Activated naive CD8-positive, alpha-beta T cell treated with anti-CD3 and anti-CD28 coated beads, Interleukin-2, amount 50 U/mL, for 24 hours (primary cell): ENCODE measurements at regions not wholly inside any gene's neighbourhood (a gene's known extent, or its start where the extent isn't known, plus 50 kb on each side); places are given as distances from the start of the nearest gene placed in this dataset.

ENCODE experiments used
- ATAC-seq: fragments of 150-1000 bp; cut with Tn5 transposase; one replicate; pipeline ENCODE4 v1.10.0; 2021
- DNase-seq: peaks from one replicate; pipeline ENCODE4 v3.0.0; 2021
- H3K27ac Mint-ChIP-seq: one replicate; pipeline ENCODE4 v1.8.0; 2021; ENCODE audit warnings: mild to moderate bottlenecking, mixed read lengths
- H3K27me3 Mint-ChIP-seq: one replicate; pipeline ENCODE4 v1.8.0; 2021; ENCODE audit warnings: mixed read lengths
- H3K36me3 Mint-ChIP-seq: one replicate; pipeline ENCODE4 v1.8.0; 2021; ENCODE audit warnings: low read depth, mixed read lengths
- H3K4me1 Mint-ChIP-seq: one replicate; pipeline ENCODE4 v1.8.0; 2021; ENCODE audit warnings: mixed read lengths
- H3K4me3 Mint-ChIP-seq: one replicate; pipeline ENCODE4 v1.8.0; 2021; ENCODE audit warnings: mild to moderate bottlenecking, moderate library complexity, mixed read lengths
- H3K9me3 Mint-ChIP-seq: one replicate; pipeline ENCODE4 v1.8.0; 2021; ENCODE audit warnings: mixed read lengths

DNA sequence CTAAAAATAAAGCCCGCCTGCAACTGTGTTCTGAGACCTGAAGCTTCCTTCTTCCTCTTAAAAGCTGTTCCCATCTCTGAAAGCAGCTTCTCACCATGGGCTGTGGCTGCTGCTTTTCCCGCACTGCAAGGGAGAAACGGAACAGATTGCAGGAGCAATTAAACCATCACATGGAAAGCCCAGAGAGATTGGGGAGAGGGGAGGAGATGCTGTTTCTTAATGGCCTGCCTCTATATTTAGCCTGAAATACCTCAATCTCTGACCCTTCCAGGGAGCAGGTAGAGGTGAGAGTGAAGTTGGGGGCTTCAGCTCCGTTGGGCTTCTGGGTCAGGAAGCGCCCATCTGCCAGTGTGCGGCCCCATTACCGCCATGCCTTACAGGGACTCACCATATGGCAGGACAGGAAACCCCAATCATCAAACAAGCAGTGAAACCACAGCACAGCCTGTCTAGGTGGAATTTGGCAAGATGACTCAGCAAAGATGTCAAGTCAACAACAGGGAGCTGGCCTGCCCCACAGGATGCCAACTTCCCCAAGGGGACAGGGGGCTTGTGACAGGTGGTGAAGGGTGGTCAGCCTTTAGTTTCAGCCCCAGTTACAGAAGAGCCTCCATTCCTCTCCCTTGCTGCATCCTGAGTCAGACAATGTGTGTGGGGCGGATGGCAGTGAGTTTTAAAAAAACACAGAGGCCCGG lies 286.6 kb upstream of the CCL2 start:
- Mint-ChIP-seq H3K4me1 (peaks cover 27% of the 10 kb centered on the region), H3K4me3 (no peak overlapping the region), H3K36me3 (no peaks in the 10 kb centered on the region), H3K9me3 (no peaks in the 10 kb centered on the region), H3K27ac (peak overlapping the region; percentile 69), H3K27me3 (peaks cover 4% of the 10 kb centered on the region)
- ATAC-seq = peak; percentile 71
- DNase-seq = peak; percentile 5

- Mint-ChIP-seq H3K27ac (no peak overlapping the region), H3K36me3 (no peaks in the 10 kb centered on the region), H3K9me3 (no peaks in the 10 kb centered on the region), H3K4me3 (no peak overlapping the region), H3K27me3 (peaks cover 9% of the 10 kb centered on the region), H3K4me1 (peaks cover 19% of the 10 kb centered on the region)
- DNase-seq = no peak
- no peak for ATAC-seq
Observed at GRCh38 chr17:33970279-33970678, 284.8 kb upstream of the CCL2 start.

- H3K9me3 Mint-ChIP-seq = no peaks in the 10 kb centered on the region
- peaks cover 17% of the 10 kb centered on the region for H3K27me3 Mint-ChIP-seq
- DNase-seq = no peak
- H3K27ac Mint-ChIP-seq = no peak overlapping the region
- ATAC-seq = no peak
- H3K4me3 Mint-ChIP-seq = no peak overlapping the region
- H3K4me1 Mint-ChIP-seq = peaks cover 16% of the 10 kb centered on the region
- H3K36me3 Mint-ChIP-seq = no peaks in the 10 kb centered on the region
Observed at GRCh38 chr17:33972763-33973162, 282.3 kb upstream of the CCL2 start.

GRCh38 chr17:33973491-33973890 lies 281.6 kb upstream of the CCL2 start:
- Mint-ChIP-seq H3K27ac (no peak overlapping the region), H3K36me3 (no peaks in the 10 kb centered on the region), H3K27me3 (peaks cover 17% of the 10 kb centered on the region), H3K4me1 (peaks cover 8% of the 10 kb centered on the region), H3K9me3 (no peaks in the 10 kb centered on the region), H3K4me3 (no peak overlapping the region)
- DNase-seq (no peak), ATAC-seq (no peak)

DNA sequence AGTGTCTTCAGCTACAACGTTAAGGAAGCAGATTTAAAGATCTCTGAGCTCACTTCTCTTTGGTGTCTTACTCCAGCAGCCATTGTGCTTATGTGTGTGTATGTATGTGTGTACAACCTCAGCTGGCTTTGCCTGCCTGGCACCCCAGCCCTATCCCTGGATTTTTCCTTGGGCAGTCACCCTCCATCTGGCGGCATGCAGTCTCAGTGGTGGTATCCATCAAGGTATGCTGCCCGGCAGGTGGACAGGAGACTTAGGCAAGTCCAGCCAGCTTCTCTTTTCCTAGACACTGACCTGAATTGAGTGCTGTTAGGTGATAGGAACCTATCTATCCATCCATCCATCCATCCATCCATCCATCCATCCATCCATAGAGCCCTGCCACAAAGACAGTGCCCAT lies 280.8 kb upstream of the CCL2 start:
- no peak overlapping the region for H3K4me3 Mint-ChIP-seq
- H3K4me1 Mint-ChIP-seq = peaks cover under 1% of the 10 kb centered on the region
- peaks cover 17% of the 10 kb centered on the region for H3K27me3 Mint-ChIP-seq
- DNase-seq (no peak), ATAC-seq (no peak)
- H3K27ac Mint-ChIP-seq = no peak overlapping the region
- H3K36me3 Mint-ChIP-seq = no peaks in the 10 kb centered on the region
- no peaks in the 10 kb centered on the region for H3K9me3 Mint-ChIP-seq

DNA sequence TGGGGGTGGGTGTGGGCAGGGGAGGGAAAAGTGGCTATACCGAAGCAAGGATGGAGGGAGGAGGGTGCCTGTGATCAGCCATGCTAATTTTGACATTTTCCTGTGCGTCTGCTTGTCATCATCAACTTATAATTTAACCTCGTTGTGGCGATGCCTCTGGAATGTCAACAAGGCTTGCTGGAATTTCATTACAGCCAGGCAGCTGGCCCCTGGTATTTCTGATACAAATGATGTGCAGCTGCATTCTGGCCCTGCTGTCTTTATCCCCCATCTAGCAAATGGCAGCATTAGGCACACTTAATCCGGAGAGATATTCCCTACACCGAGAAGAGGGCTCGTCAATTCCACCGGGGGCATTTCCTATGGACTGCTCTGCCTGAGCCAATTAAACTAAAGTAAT lies 278.3 kb upstream of the CCL2 start:
- H3K36me3 Mint-ChIP-seq = no peaks in the 10 kb centered on the region
- H3K27me3 Mint-ChIP-seq = peaks cover 15% of the 10 kb centered on the region
- ATAC-seq (no peak), DNase-seq (no peak)
- no peaks in the 10 kb centered on the region for H3K9me3 Mint-ChIP-seq
- H3K27ac Mint-ChIP-seq = no peak overlapping the region
- no peak overlapping the region for H3K4me3 Mint-ChIP-seq
- no peaks in the 10 kb centered on the region for H3K4me1 Mint-ChIP-seq

- no peaks in the 10 kb centered on the region for H3K36me3 Mint-ChIP-seq
- H3K27ac Mint-ChIP-seq = no peak overlapping the region
- DNase-seq = no peak
- no peak for ATAC-seq
- H3K4me3 Mint-ChIP-seq = no peak overlapping the region
- no peaks in the 10 kb centered on the region for H3K4me1 Mint-ChIP-seq
- no peaks in the 10 kb centered on the region for H3K9me3 Mint-ChIP-seq
- H3K27me3 Mint-ChIP-seq = peaks cover 15% of the 10 kb centered on the region
Observed at GRCh38 chr17:33977729-33978514, 277.2 kb upstream of the CCL2 start.

- H3K27ac Mint-ChIP-seq = no peak overlapping the region
- ATAC-seq = no peak
Observed at GRCh38 chr17:33978889-33979288, 276.2 kb upstream of the CCL2 start.

DNA sequence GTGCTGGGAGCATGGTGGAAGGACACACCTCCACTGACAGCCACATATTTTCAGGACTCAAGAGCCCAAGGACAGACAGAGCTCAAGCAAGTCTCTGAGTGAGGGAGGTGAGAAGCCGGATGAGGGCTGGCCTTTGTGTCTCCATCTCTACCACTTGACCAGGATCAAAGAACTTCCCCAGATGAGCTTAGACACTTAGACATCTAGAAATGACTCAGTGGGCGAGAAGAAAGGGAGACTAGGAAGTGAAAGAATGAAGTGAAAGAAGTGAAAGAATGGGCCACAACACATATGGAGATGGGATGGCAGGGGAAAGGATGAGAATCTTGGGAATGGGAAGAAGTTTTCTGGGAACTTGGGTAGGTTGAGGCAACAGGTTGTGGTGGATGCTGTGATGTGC lies 274.9 kb upstream of the CCL2 start:
- H3K27ac Mint-ChIP-seq = no peak overlapping the region
- H3K27me3 Mint-ChIP-seq = peaks cover 10% of the 10 kb centered on the region
- H3K4me3 Mint-ChIP-seq = no peak overlapping the region
- H3K4me1 Mint-ChIP-seq = no peaks in the 10 kb centered on the region
- DNase-seq = no peak
- no peaks in the 10 kb centered on the region for H3K9me3 Mint-ChIP-seq
- no peaks in the 10 kb centered on the region for H3K36me3 Mint-ChIP-seq
- ATAC-seq = no peak

More at GRCh38 chr17:33978889-33979288, 276.2 kb upstream of the CCL2 start:
- no peaks in the 10 kb centered on the region for H3K9me3 Mint-ChIP-seq
- H3K4me1 Mint-ChIP-seq = no peaks in the 10 kb centered on the region
- DNase-seq = no peak
- no peak overlapping the region for H3K4me3 Mint-ChIP-seq
- H3K27me3 Mint-ChIP-seq = peaks cover 14% of the 10 kb centered on the region
- no peaks in the 10 kb centered on the region for H3K36me3 Mint-ChIP-seq

GRCh38 chr17:33981711-33982601 lies 273.1 kb upstream of the CCL2 start:
- Mint-ChIP-seq H3K27me3 (no peaks in the 10 kb centered on the region), H3K4me1 (no peaks in the 10 kb centered on the region), H3K4me3 (no peak overlapping the region), H3K27ac (no peak overlapping the region), H3K36me3 (no peaks in the 10 kb centered on the region), H3K9me3 (no peaks in the 10 kb centered on the region)
- DNase-seq (no peak), ATAC-seq (no peak)

DNA sequence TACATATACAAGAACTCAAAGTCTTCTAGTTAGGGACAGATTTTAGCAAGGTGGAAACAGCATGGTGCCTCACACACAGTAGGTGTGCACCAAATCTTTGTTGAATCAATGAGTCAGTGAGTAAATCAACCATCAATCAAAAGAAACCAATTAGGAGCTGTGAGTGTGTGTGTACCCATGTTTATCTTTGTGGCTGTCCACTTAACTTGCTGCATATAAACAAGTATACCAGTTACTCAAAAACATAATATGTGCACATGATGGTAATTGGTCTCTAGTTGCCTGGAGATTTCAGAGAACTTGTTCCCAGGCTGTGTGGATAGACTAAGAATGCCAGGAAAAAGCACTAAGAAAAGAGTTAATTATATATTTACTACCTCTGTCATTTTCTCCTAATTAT lies 272.2 kb upstream of the CCL2 start:
- Mint-ChIP-seq H3K36me3 (no peaks in the 10 kb centered on the region), H3K4me1 (no peaks in the 10 kb centered on the region), H3K4me3 (no peak overlapping the region), H3K27me3 (no peaks in the 10 kb centered on the region), H3K9me3 (no peaks in the 10 kb centered on the region), H3K27ac (no peak overlapping the region)
- no peak for ATAC-seq
- DNase-seq = no peak

- H3K27ac Mint-ChIP-seq = no peak overlapping the region
- DNase-seq (no peak), ATAC-seq (no peak)
- no peaks in the 10 kb centered on the region for H3K36me3 Mint-ChIP-seq
- no peaks in the 10 kb centered on the region for H3K4me1 Mint-ChIP-seq
- no peak overlapping the region for H3K4me3 Mint-ChIP-seq
- peaks cover 1% of the 10 kb centered on the region for H3K27me3 Mint-ChIP-seq
- no peaks in the 10 kb centered on the region for H3K9me3 Mint-ChIP-seq
Observed at GRCh38 chr17:33983824-33984574, 271.1 kb upstream of the CCL2 start.

- Mint-ChIP-seq H3K9me3 (no peaks in the 10 kb centered on the region), H3K27me3 (peaks cover 4% of the 10 kb centered on the region), H3K36me3 (no peaks in the 10 kb centered on the region), H3K27ac (no peak overlapping the region), H3K4me3 (no peak overlapping the region), H3K4me1 (no peaks in the 10 kb centered on the region)
- DNase-seq (no peak), ATAC-seq (no peak)
Observed at GRCh38 chr17:33986088-33986487, 269.0 kb upstream of the CCL2 start.

DNA sequence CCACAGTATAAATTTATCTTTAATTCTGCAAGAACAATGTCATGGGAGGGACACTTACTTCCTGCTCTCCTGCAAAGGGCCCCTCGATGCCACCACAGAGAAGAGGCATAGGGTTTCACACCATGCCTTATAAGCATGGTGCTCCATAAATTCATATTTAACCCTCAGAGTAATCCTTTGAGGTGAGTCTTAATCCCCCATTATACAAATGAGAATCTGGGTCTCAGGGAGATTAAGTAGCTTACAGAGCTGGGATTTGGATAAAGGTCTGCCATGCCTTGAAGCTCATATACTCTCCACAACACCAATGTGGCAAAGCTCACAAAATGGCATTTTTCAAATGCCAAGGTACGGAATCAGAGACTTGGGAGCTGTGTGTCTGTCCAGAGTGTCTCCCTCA lies 268.5 kb upstream of the CCL2 start:
- no peaks in the 10 kb centered on the region for H3K36me3 Mint-ChIP-seq
- no peak for ATAC-seq
- H3K4me3 Mint-ChIP-seq = no peak overlapping the region

More for the DNA sequence above, 268.5 kb upstream of the CCL2 start:
- H3K27ac Mint-ChIP-seq = no peak overlapping the region
- peaks cover 4% of the 10 kb centered on the region for H3K27me3 Mint-ChIP-seq
- no peaks in the 10 kb centered on the region for H3K4me1 Mint-ChIP-seq
- H3K9me3 Mint-ChIP-seq = no peaks in the 10 kb centered on the region
- DNase-seq = no peak
